ENCODE measurements at regions not wholly inside any gene's neighbourhood (a gene's known extent, or its start where the extent isn't known, plus 50 kb on each side); places are given as distances from the start of the nearest gene placed in this dataset.

DNA sequence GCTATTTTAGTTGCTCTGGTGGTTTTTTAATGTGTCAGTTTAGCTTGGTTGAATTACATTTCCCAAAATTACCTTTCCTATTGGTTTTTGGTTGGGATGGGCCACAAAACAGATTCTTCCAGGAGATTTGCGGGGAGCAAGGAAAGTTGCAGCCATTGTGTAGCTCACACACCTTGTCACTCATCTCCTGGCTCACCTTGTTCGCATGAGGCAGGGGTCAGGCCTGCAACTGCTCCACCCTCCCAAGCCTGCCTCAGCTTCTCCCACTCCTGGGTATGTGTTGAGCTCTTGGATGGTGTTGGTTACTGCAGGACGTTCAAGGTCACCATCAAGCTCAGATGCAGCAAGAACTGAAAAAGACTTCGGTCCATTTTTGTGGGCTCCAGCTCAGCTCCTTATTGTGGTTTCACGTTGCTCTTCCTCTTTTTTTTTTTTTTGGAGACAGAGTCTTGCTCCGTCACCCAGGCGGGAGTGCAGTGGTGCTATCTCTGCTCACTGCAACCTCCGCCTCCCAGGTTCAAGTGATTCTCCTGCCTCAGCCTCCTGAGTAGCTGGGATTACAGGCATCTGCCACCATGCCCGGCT lies 95.6 kb upstream of the METTL14 start:
- FAIRE-seq, result no peak
- CTCF ChIA-PET (ENCODE audit: partially characterized antibody), result interaction anchor here (0.6 to 1.0 kb wide), 2 partner anchors 95 to 223 kb away, joined by 3 read pairs; partner anchors contain the start of gene METTL14

More for the DNA sequence above, 95.6 kb upstream of the METTL14 start:
- no peak overlapping the region for H2BK5ac ChIP-seq (ENCODE audit: low read depth, low read length)
- no peak overlapping the region for H3K9ac ChIP-seq (replicated peaks in 1 of 4; ENCODE audit: extremely low read depth in 1 of 4, low read depth in 3 of 4, low read length in 3 of 4)
- no peak overlapping the region for H2BK12ac ChIP-seq (ENCODE audit: low read depth, low read length)
- no peak overlapping the region for H3K4ac ChIP-seq (replicated peaks; ENCODE audit: insufficient read length, low read depth, low read length)
- H3K36me3 ChIP-seq (ENCODE audit: control insufficient read depth in 2 of 4, insufficient read depth in 4 of 4, low read length in 3 of 4), result no peaks in the 10 kb centered on the region
- no peak overlapping the region for H2BK20ac ChIP-seq (ENCODE audit: low read length)
- H4K91ac ChIP-seq (replicated peaks; ENCODE audit: insufficient read length, low read length), result no peak overlapping the region
- H2BK15ac ChIP-seq (ENCODE audit: low read length), result no peak overlapping the region
- H4K20me1 ChIP-seq (replicated peaks in 1 of 2; ENCODE audit: control insufficient read depth in 1 of 2, insufficient read depth in 2 of 2, low read length in 2 of 2), result no peaks in the 10 kb centered on the region
- DNase-seq (ENCODE audit: low read depth in 1 of 2, low spot score in 2 of 2), result no peak
- no peak overlapping the region for H4K8ac ChIP-seq (ENCODE audit: extremely low read depth, insufficient read depth, low read length)
- no peaks in the 10 kb centered on the region for H3K27me3 ChIP-seq (replicated peaks in 1 of 4; ENCODE audit: control insufficient read depth in 3 of 4, extremely low read depth in 1 of 4, insufficient read depth in 3 of 4, low read length in 3 of 4)
- no peak for TF ChIP-seq JUND (IDR thresholded peaks at IDR 0.05; ENCODE audit: low read length)
- TF ChIP-seq HDAC6 (IDR thresholded peaks at IDR 0.05; ENCODE audit: low read depth, low read length), result no peak
- TF ChIP-seq RBBP5 (IDR thresholded peaks at IDR 0.05; ENCODE audit: borderline replicate concordance, low read depth, low read length), result no peak
- TF ChIP-seq TCF12 (IDR thresholded peaks at IDR 0.05; ENCODE audit: low read depth, low read length), result no peak
- no peak for TF ChIP-seq CBX8 (IDR thresholded peaks at IDR 0.05; ENCODE audit: borderline replicate concordance, low read depth, low read length)
- no peak for TF ChIP-seq EGR1 (IDR thresholded peaks at IDR 0.05; ENCODE audit: borderline replicate concordance, low read depth, low read length)
- no peak for TF ChIP-seq CBX5 (IDR thresholded peaks at IDR 0.05; ENCODE audit: low read depth, low read length)
- no peak for TF ChIP-seq TAF1 (IDR thresholded peaks at IDR 0.05; ENCODE audit: low read depth, low read length)
- TF ChIP-seq SAP30 (IDR thresholded peaks at IDR 0.05; ENCODE audit: insufficient read depth, insufficient replicate concordance, low read length), result no peak
- TF ChIP-seq SP2 (IDR thresholded peaks at IDR 0.05; ENCODE audit: low read length), result no peak
- TF ChIP-seq SP4 (IDR thresholded peaks at IDR 0.05; ENCODE audit: low read length), result no peak
- TF ChIP-seq CTBP2 (IDR thresholded peaks at IDR 0.05; ENCODE audit: borderline replicate concordance, insufficient read depth, insufficient read length, low read length), result no peak
- no peak for TF ChIP-seq ASH2L (IDR thresholded peaks at IDR 0.05; ENCODE audit: low read length)
- H3K14ac ChIP-seq (ENCODE audit: insufficient read length), result no peak overlapping the region
- no peaks in the 10 kb centered on the region; the same call in 1 of the 2 replicates for H3K23me2 ChIP-seq (ENCODE audit: low read depth, low read length)
- no peak overlapping the region for H3K4me3 ChIP-seq (ENCODE audit: extremely low read depth in 1 of 4, insufficient read depth in 2 of 4, low read depth in 3 of 4, low read length in 4 of 4)
- no peaks in the 10 kb centered on the region for H3K9me3 ChIP-seq (ENCODE audit: insufficient read depth in 2 of 2, low read depth in 1 of 2, low read length in 1 of 2)
- POLR2A ChIA-PET (ENCODE audit: partially characterized antibody), result no interaction called here
- H2AFZ ChIP-seq (ENCODE audit: low read length), result no peak overlapping the region
- H2BK120ac ChIP-seq (replicated peaks; ENCODE audit: low read depth, low read length), result no peak overlapping the region
- peaks cover 3 to 7% (median 4%) of the 10 kb centered on the region in 4 experiments for H3K4me1 ChIP-seq (replicated peaks in 1 of 4; ENCODE audit: control insufficient read depth in 3 of 4, insufficient read depth in 4 of 4, low read length in 3 of 4)
- no peak overlapping the region for H3K4me2 ChIP-seq (ENCODE audit: insufficient read depth in 1 of 2, low read depth in 2 of 2, low read length in 2 of 2)
- H3K79me1 ChIP-seq (ENCODE audit: low read depth, low read length), result no peaks in the 10 kb centered on the region; the same call in 1 of the 2 replicates
- no peak overlapping the region for H4K5ac ChIP-seq (ENCODE audit: insufficient read length, low read depth, low read length)
- H2AK5ac ChIP-seq (ENCODE audit: low read depth, low read length), result no peak overlapping the region
- 86% methylated on average over 9 of the region's 9 CpGs; no CpG with 5 or more reads in 1 of the 2 experiments for WGBS, 2 experiments (ENCODE audit: extremely low coverage in 1 of 2, insufficient coverage in 1 of 2, insufficient read length in 1 of 2, insufficient replicate concordance in 2 of 2, low coverage in 1 of 2, low lambda C conversion rate in 2 of 2, missing lambda C conversion rate in 1 of 2)
- no peaks in the 10 kb centered on the region; a peak in 1 of 4 replicates for H3K79me2 ChIP-seq (ENCODE audit: control insufficient read depth in 1 of 2, insufficient read depth in 2 of 2, low read length in 2 of 2)
- no peak overlapping the region for H3K27ac ChIP-seq (ENCODE audit: low read depth, low read length)
- no peak overlapping the region for H3K23ac ChIP-seq (ENCODE audit: insufficient read length)
- H3K18ac ChIP-seq (ENCODE audit: extremely low read depth, low read length), result no peak overlapping the region
- H3K56ac ChIP-seq (replicated peaks; ENCODE audit: insufficient read length, low read depth, low read length), result no peak overlapping the region
